ENCODE measurements at regions not wholly inside any gene's neighbourhood (a gene's known extent, or its start where the extent isn't known, plus 50 kb on each side); places are given as distances from the start of the nearest gene placed in this dataset.

DNA sequence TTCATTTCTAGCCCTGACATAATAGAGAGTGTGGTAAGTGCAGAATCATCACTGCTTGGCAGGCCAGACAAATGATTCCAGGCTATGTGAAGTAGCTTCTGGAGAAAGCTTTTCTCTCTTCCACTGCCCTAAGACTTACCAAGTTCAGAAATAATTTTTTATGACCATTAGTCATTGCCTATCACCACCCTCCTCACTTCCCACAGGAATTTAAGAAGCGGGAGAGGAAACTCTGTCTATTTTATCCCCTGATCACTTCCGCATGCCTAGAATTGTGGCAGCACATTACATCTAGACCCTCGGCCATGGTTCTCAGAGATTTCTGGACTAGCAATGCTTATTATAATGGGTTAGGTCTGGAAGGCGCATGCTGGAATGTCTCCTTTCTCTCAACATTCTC is 397.8 kb upstream of the NR2F2 start:
- DNase-seq (ENCODE audit: insufficient read length, low spot score) (no peak), FAIRE-seq (no peak)
- TF ChIP-seq TAF1 (IDR thresholded peaks at IDR 0.05; ENCODE audit: low read depth, low read length), result no peak
- TF ChIP-seq POLR2A (IDR thresholded peaks at IDR 0.05; ENCODE audit: low read depth, low read length), result no peak
- TF ChIP-seq PAX5 (IDR thresholded peaks at IDR 0.05; ENCODE audit: insufficient read depth, low read length, severe bottlenecking), result no peak
- TF ChIP-seq POLR2AphosphoS5 (IDR thresholded peaks at IDR 0.05; ENCODE audit: low read depth, low read length), result no peak
- TF ChIP-seq SPI1 (IDR thresholded peaks at IDR 0.05; ENCODE audit: low read depth, low read length), result no peak
- TF ChIP-seq POU2F2 (IDR thresholded peaks at IDR 0.05; ENCODE audit: low read depth, low read length), result no peak

DNA sequence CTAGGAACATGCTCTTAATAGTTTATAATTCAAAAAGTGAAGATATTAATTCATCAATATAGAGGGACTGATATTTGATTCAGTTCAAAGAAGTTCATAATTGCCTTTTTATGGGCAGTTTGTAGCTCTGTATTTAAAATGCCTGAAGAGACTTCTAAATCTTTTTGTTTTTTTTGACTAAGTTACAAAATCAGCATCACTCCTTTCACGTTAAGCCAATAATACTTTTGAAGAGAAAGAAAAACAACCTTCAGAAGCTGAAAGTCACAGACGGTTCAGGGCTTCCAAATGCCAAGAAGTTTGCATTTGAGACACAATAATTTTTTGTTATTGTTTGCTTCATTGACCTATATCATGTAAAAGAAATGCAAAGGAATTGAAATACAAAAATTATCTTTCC is 394.6 kb upstream of the NR2F2 start:
- DNase-seq (ENCODE audit: insufficient read length, low spot score), result no peak
- FAIRE-seq, result no peak

DNA sequence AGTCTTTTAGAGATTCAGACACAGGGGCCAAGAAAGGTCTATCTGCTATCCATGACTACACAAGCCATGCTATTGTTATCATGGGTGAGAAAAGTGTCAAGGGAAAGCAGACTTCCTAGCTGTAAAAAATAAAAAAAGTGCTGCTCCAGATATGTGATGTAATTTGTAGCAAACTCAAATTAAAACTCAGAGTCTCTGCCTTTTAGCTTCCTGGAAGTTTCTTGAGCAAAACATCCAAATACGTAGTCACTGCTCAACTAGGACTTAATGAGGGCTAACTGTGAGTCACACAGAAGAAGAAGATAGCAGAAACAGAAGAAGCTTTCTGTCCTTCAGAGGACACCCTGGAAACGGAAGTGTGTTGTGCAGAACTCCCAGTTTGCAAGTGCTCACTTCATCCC is 393.4 kb upstream of the NR2F2 start:
- FAIRE-seq (no peak), DNase-seq (ENCODE audit: insufficient read length, low spot score) (no peak)
- TF ChIP-seq POLR2A (IDR thresholded peaks at IDR 0.05; ENCODE audit: low read depth, low read length), result no peak
- TF ChIP-seq PAX5 (IDR thresholded peaks at IDR 0.05; ENCODE audit: insufficient read depth, low read length, severe bottlenecking), result no peak
- no peak for TF ChIP-seq TAF1 (IDR thresholded peaks at IDR 0.05; ENCODE audit: low read depth, low read length)
- no peak for TF ChIP-seq POU2F2 (IDR thresholded peaks at IDR 0.05; ENCODE audit: low read depth, low read length)
- no peak for TF ChIP-seq SPI1 (IDR thresholded peaks at IDR 0.05; ENCODE audit: low read depth, low read length)
- TF ChIP-seq POLR2AphosphoS5 (IDR thresholded peaks at IDR 0.05; ENCODE audit: low read depth, low read length), result no peak

More for the DNA sequence above, 394.6 kb upstream of the NR2F2 start:
- TF ChIP-seq POLR2A (IDR thresholded peaks at IDR 0.05; ENCODE audit: low read depth, low read length), result no peak
- no peak for TF ChIP-seq SPI1 (IDR thresholded peaks at IDR 0.05; ENCODE audit: low read depth, low read length)
- TF ChIP-seq POU2F2 (IDR thresholded peaks at IDR 0.05; ENCODE audit: low read depth, low read length), result no peak
- no peak for TF ChIP-seq TAF1 (IDR thresholded peaks at IDR 0.05; ENCODE audit: low read depth, low read length)
- TF ChIP-seq POLR2AphosphoS5 (IDR thresholded peaks at IDR 0.05; ENCODE audit: low read depth, low read length), result no peak
- TF ChIP-seq PAX5 (IDR thresholded peaks at IDR 0.05; ENCODE audit: insufficient read depth, low read length, severe bottlenecking), result no peak

DNA sequence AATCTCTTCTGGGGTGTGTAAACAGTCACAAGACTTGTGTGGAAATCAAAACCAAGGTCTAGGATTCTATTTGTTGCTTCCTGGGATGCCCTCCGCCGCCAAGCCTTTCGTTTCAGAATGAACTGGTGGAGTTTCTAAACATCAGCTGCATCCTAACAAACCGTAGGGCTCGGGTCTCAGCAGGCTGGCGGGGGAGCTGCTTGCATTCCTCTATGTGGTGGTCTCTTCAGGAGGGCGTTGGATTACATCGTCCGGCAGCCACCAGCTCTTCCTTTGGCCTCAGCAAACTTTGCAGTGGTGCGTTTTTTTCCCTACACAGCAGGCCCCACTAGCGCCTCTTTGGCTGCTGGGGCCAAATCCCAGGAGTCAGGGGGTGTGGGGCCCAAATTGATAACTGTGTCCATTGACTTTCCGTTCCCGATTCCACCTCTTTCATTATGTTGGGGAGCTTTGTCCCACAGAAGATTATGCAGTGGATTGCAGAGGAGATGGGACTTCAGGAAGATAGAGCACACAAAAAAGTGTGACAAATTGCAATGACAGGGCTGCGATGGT is 390.0 kb upstream of the NR2F2 start:
- TF ChIP-seq SPI1 (IDR thresholded peaks at IDR 0.05; ENCODE audit: low read depth, low read length) (no peak), PAX5 (IDR thresholded peaks at IDR 0.05; ENCODE audit: insufficient read depth, low read length, severe bottlenecking) (no peak), TAF1 (IDR thresholded peaks at IDR 0.05; ENCODE audit: low read depth, low read length) (no peak), POLR2AphosphoS5 (IDR thresholded peaks at IDR 0.05; ENCODE audit: low read depth, low read length) (no peak), POLR2A (IDR thresholded peaks at IDR 0.05; ENCODE audit: low read depth, low read length) (no peak), POU2F2 (IDR thresholded peaks at IDR 0.05; ENCODE audit: low read depth, low read length) (no peak)
- no peak for FAIRE-seq
- DNase-seq (ENCODE audit: insufficient read length, low spot score), result no peak

DNA sequence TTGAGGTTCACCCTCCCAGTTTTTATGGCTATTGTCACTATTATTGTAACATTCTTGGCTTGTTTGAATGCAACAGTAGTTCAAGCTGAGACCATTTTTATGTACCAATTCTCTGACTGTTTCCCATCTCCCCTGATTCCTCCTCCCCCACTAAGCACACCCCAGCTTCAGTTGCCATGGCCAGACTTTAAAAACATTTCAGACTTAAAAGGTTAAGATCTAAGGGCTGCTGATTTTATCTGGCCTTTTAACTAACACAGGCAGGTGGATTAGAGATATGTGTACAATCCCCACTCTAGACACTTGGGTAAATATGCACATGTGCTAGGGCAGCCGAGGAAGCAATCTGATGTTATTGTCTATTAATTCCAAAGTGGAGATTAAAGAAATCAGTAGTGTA is 386.3 kb upstream of the NR2F2 start:
- TF ChIP-seq POLR2A (IDR thresholded peaks at IDR 0.05; ENCODE audit: low read depth, low read length) (no peak), POU2F2 (IDR thresholded peaks at IDR 0.05; ENCODE audit: low read depth, low read length) (no peak), POLR2AphosphoS5 (IDR thresholded peaks at IDR 0.05; ENCODE audit: low read depth, low read length) (no peak), PAX5 (IDR thresholded peaks at IDR 0.05; ENCODE audit: insufficient read depth, low read length, severe bottlenecking) (no peak), TAF1 (IDR thresholded peaks at IDR 0.05; ENCODE audit: low read depth, low read length) (no peak)
- DNase-seq (ENCODE audit: insufficient read length, low spot score), result no peak
- FAIRE-seq, result no peak

DNA sequence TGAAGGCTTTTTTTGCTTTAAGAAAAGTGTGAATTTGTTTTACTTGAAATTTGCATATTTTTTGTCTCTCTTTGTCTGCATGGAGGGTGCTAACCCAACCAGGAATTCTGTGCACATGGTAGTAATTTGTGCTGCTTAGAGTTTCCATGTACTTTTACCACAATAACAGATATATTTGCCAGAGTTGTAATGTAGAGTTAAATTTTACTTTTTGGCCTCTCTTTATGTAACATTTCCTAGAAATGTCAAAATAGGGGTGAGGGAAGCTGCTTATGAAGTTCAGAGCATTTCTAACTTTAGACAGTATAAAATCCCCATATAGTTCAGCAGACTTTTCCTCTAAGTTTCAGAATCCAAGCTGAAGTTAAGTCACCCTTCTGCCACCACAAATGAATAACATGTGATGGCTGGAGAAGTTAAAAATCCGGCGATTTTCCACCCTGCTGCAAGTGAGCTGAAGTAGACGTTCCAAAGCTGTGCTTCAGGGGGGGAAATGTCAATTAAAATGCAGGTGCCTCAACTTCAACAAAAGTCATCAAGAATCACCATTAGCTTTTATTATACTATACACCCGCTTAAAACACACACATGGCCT is 385.7 kb upstream of the NR2F2 start:
- FAIRE-seq (no peak), DNase-seq (ENCODE audit: insufficient read length, low spot score) (no peak)
- no peak for TF ChIP-seq TAF1 (IDR thresholded peaks at IDR 0.05; ENCODE audit: low read depth, low read length)
- no peak for TF ChIP-seq POLR2AphosphoS5 (IDR thresholded peaks at IDR 0.05; ENCODE audit: low read depth, low read length)
- TF ChIP-seq POU2F2 (IDR thresholded peaks at IDR 0.05; ENCODE audit: low read depth, low read length), result no peak
- TF ChIP-seq SPI1 (IDR thresholded peaks at IDR 0.05; ENCODE audit: low read depth, low read length), result no peak
- no peak for TF ChIP-seq PAX5 (IDR thresholded peaks at IDR 0.05; ENCODE audit: insufficient read depth, low read length, severe bottlenecking)
- TF ChIP-seq POLR2A (IDR thresholded peaks at IDR 0.05; ENCODE audit: low read depth, low read length), result no peak

DNA sequence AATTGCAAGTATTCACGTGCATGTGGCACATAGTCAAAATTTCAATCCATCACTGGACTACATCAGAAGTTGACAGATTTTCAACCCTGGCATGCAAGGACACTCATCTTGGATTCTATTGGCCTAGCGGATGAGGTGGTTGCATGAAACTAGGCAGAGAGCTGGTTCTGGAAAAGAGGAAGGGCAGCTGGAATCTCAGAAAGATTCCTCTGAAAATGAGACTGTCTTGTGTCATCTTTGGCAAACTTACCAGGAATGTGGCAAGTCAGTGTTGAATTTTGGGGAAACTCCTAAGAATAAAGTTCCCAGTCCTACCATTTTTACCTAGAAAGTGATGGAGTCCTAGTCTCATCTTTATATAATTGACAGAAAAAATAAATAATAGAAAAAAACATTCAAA is 384.3 kb upstream of the NR2F2 start:
- TF ChIP-seq SPI1 (IDR thresholded peaks at IDR 0.05; ENCODE audit: low read depth, low read length), result no peak
- no peak for TF ChIP-seq TAF1 (IDR thresholded peaks at IDR 0.05; ENCODE audit: low read depth, low read length)
- no peak for TF ChIP-seq PAX5 (IDR thresholded peaks at IDR 0.05; ENCODE audit: insufficient read depth, low read length, severe bottlenecking)
- no peak for TF ChIP-seq POU2F2 (IDR thresholded peaks at IDR 0.05; ENCODE audit: low read depth, low read length)
- TF ChIP-seq POLR2AphosphoS5 (IDR thresholded peaks at IDR 0.05; ENCODE audit: low read depth, low read length), result no peak
- FAIRE-seq (no peak), DNase-seq (ENCODE audit: insufficient read length, low spot score) (no peak)

DNA sequence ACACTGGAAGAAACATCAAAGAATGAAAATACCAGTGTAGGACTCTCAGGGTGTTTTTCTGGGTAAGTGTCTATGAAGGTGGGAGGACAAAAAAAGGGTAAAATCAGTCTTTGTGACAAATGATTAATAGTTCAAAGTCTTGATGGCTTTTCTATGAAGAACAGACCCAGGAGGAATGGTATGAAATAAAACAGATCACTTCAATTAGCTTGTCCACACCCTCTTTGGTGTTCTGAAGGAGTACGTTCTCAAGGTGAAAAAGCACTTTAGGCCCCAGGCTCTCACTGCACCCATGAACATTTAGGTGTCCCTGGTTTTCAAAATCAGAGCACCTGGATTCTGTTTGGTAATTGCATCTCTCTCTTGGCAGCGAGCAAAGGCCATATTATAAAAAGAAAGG is 383.6 kb upstream of the NR2F2 start:
- DNase-seq (ENCODE audit: insufficient read length, low spot score) (no peak), FAIRE-seq (no peak)
- TF ChIP-seq POU2F2 (IDR thresholded peaks at IDR 0.05; ENCODE audit: low read depth, low read length) (no peak), PAX5 (IDR thresholded peaks at IDR 0.05; ENCODE audit: insufficient read depth, low read length, severe bottlenecking) (no peak), POLR2AphosphoS5 (IDR thresholded peaks at IDR 0.05; ENCODE audit: low read depth, low read length) (no peak), SPI1 (IDR thresholded peaks at IDR 0.05; ENCODE audit: low read depth, low read length) (no peak), POLR2A (IDR thresholded peaks at IDR 0.05; ENCODE audit: low read depth, low read length) (no peak), TAF1 (IDR thresholded peaks at IDR 0.05; ENCODE audit: low read depth, low read length) (no peak)

DNA sequence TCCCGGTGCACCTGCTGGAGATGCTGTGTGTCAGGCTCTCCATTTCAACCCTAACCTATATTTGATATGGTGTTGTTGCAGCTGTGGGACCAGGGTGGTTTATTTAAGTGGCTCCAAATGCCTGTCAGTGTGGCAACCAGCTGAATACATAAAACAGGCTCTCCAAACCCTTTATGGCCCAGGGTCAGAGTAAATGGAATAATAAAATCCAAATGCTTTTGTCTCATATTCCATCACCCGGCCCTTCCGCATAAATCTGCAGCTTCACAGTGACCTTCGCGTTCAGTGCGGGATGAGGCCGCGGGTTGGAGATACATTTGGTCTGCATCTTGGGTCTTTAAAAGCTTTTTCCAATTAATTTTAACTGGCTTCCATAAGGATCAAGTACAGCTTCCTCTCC is 382.1 kb upstream of the NR2F2 start:
- DNase-seq (ENCODE audit: insufficient read length, low spot score), result no peak
- FAIRE-seq, result no peak
- TF ChIP-seq POU2F2 (IDR thresholded peaks at IDR 0.05; ENCODE audit: low read depth, low read length), result no peak
- no peak for TF ChIP-seq TAF1 (IDR thresholded peaks at IDR 0.05; ENCODE audit: low read depth, low read length)
- TF ChIP-seq SPI1 (IDR thresholded peaks at IDR 0.05; ENCODE audit: low read depth, low read length), result no peak
- TF ChIP-seq POLR2AphosphoS5 (IDR thresholded peaks at IDR 0.05; ENCODE audit: low read depth, low read length), result no peak

DNA sequence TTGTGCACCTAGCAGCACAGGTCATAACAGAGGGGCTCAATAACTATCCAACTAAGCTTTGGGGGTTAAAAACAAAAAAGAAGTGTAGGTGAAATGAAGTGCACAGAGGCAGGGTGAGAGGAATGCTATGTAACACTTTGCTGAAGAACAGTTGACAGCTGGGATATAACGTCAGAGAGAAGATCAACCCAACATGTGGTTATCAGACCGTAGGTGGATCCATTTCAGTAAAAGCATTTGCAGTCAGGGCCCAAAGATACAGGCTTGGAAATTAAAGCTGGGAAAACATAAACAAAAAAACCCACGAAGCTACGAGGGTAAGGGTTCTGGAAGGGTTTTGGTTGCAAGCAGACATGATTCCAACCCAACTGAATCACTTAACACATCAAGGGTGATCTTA is 377.5 kb upstream of the NR2F2 start:
- DNase-seq (ENCODE audit: insufficient read length, low spot score) (no peak), FAIRE-seq (no peak)
- no peak for TF ChIP-seq POU2F2 (IDR thresholded peaks at IDR 0.05; ENCODE audit: low read depth, low read length)
- no peak for TF ChIP-seq POLR2A (IDR thresholded peaks at IDR 0.05; ENCODE audit: low read depth, low read length)
- no peak for TF ChIP-seq SPI1 (IDR thresholded peaks at IDR 0.05; ENCODE audit: low read depth, low read length)
- TF ChIP-seq PAX5 (IDR thresholded peaks at IDR 0.05; ENCODE audit: insufficient read depth, low read length, severe bottlenecking), result no peak
- no peak for TF ChIP-seq POLR2AphosphoS5 (IDR thresholded peaks at IDR 0.05; ENCODE audit: low read depth, low read length)
- TF ChIP-seq TAF1 (IDR thresholded peaks at IDR 0.05; ENCODE audit: low read depth, low read length), result no peak

Measured in GM12891 (cell line).